ENCODE measurements at regions not wholly inside any gene's neighbourhood (a gene's known extent, or its start where the extent isn't known, plus 50 kb on each side); places are given as distances from the start of the nearest gene placed in this dataset.

DNA sequence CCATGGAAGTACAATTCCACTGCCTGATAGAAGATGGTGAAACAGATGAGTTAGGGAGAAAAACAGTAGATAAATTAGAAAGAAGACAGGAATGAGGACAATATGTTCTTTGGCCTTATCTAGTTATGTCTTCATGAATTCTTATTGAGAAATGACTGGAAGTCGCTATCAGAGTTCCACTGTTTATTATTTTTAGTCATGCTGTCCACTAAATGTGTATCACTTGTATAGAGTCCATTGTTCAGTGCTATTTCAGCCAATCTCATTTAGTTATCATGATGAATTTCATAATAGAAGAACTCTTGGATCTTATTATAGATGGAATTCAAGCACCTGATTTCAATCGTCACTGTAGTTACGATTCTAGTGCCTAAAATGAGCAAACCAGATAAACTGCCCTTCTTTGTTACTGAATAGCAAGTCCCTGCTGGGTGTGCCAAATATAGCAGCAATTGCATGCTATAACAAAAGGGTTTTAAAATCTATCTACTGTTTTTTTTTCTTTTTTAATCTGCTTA is 177.7 kb upstream of the COL1A2 start:
- in situ Hi-C loops (cut with MboI), result no loop called here

DNA sequence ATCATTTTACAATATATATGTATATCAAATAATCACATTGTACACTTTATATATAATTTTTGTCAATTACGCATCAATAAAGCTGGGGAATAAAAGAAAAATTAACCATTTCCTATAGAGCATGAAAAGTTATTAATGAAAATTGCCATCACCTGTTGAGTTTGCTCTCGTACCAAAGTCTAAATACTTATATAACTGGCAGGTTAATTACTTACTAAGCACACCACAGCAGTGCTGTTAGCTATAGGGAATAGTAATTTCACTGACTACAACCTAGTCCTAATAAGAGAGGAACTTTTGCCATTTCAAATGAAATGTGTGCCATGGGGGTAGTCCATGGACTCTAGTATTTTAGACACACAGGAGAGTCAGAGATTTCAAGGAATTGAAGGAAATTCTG is 176.9 kb upstream of the COL1A2 start:
- POLR2A ChIA-PET, result no interaction called here
- Histone ChIP-seq H2AFZ (ENCODE audit: low read depth, low read length) (no peak overlapping the region), H3K4me2 (ENCODE audit: insufficient read depth, low read length) (no peak overlapping the region), H3K79me2 (ENCODE audit: control insufficient read depth, insufficient read depth, low read length) (no peaks in the 10 kb centered on the region), H4K20me1 (replicated peaks; ENCODE audit: control insufficient read depth, insufficient read depth, low read length) (no peaks in the 10 kb centered on the region), H3K4me3 (no peak overlapping the region), H3K9ac (ENCODE audit: insufficient read depth in 1 of 2, low read depth in 2 of 2, low read length in 2 of 2) (no peak overlapping the region), H3K36me3 (ENCODE audit: control insufficient read depth, insufficient read depth, low read length) (no peaks in the 10 kb centered on the region), H3K27me3 (ENCODE audit: control insufficient read depth in 2 of 2, insufficient read depth in 2 of 2, low read length in 2 of 2) (no peaks in the 10 kb centered on the region), H3K4me1 (replicated peaks in 1 of 2; ENCODE audit: control insufficient read depth in 2 of 2, insufficient read depth in 2 of 2, low read length in 2 of 2) (no peaks in the 10 kb centered on the region), H3K9me1 (ENCODE audit: control insufficient read depth, insufficient read depth, low read length) (no peaks in the 10 kb centered on the region), H3K27ac (ENCODE audit: extremely low read depth, low read depth, low read length) (no peak overlapping the region), H3K9me3 (replicated peaks; ENCODE audit: control insufficient read depth, insufficient read depth, low read depth, low read length) (no peaks in the 10 kb centered on the region)
- ATAC-seq, result no peak
- intact Hi-C loops (cut with micrococcal nuclease) (no loop called here), in situ Hi-C loops (cut with MboI) (no loop called here)
- 4% methylated on average over 2 of the region's 2 CpGs for WGBS (ENCODE audit: insufficient coverage, low coverage, missing lambda C conversion rate)
- CTCF ChIA-PET (ENCODE audit: low intra/inter-chr PET ratio), result no interaction called here
- no peak for DNase-seq (ENCODE audit: extremely low read depth in 1 of 4, low spot score in 3 of 4)
- no peak for FAIRE-seq
- no TSS peak for BruUV-seq (replicated peaks)
- no peak for TF ChIP-seq RAD51 (IDR thresholded peaks at IDR 0.05; ENCODE audit: borderline replicate concordance, low read depth)
- TF ChIP-seq ETV5 (CRISPR knock-in tag; IDR thresholded peaks at IDR 0.05; ENCODE audit: low read depth), result no peak
- TF ChIP-seq NR2C2 (CRISPR knock-in tag; IDR thresholded peaks at IDR 0.05), result no peak
- no peak for TF ChIP-seq NR2C2 (tag; IDR thresholded peaks at IDR 0.05)
- no peak for TF ChIP-seq CHCHD3 (CRISPR knock-in tag; IDR thresholded peaks at IDR 0.05)
- TF ChIP-seq NCOA4 (IDR thresholded peaks at IDR 0.05; ENCODE audit: partially characterized antibody), result no peak
- TF ChIP-seq, protein P1, sequence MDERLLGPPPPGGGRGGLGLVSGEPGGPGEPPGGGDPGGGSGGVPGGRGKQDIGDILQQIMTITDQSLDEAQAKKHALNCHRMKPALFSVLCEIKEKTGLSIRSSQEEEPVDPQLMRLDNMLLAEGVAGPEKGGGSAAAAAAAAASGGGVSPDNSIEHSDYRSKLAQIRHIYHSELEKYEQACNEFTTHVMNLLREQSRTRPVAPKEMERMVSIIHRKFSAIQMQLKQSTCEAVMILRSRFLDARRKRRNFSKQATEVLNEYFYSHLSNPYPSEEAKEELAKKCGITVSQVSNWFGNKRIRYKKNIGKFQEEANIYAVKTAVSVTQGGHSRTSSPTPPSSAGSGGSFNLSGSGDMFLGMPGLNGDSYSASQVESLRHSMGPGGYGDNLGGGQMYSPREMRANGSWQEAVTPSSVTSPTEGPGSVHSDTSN (CRISPR knock-in tag; IDR thresholded peaks at IDR 0.05; ENCODE audit: low read depth), result no peak
- TF ChIP-seq, protein P1 (tag; conservative IDR thresholded peaks at IDR 0.05; ENCODE audit: low read depth), result no peak
- TF ChIP-seq ZBTB17 (CRISPR knock-in tag; IDR thresholded peaks at IDR 0.05), result no peak
- TF ChIP-seq ZNF316 (IDR thresholded peaks at IDR 0.05), result no peak
- no peak for TF ChIP-seq NR4A1 (CRISPR knock-in tag; IDR thresholded peaks at IDR 0.05)
- no peak for TF ChIP-seq NR4A1 (tag; IDR thresholded peaks at IDR 0.05)
- TF ChIP-seq, protein P2, sequence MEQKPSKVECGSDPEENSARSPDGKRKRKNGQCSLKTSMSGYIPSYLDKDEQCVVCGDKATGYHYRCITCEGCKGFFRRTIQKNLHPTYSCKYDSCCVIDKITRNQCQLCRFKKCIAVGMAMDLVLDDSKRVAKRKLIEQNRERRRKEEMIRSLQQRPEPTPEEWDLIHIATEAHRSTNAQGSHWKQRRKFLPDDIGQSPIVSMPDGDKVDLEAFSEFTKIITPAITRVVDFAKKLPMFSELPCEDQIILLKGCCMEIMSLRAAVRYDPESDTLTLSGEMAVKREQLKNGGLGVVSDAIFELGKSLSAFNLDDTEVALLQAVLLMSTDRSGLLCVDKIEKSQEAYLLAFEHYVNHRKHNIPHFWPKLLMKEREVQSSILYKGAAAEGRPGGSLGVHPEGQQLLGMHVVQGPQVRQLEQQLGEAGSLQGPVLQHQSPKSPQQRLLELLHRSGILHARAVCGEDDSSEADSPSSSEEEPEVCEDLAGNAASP (IDR thresholded peaks at IDR 0.05), result no peak
- no peak for TF ChIP-seq DDX20 (tag; IDR thresholded peaks at IDR 0.05; ENCODE audit: low read depth)

More for the DNA sequence above, 177.7 kb upstream of the COL1A2 start:
- POLR2A ChIA-PET, result no interaction called here
- Histone ChIP-seq H3K4me2 (ENCODE audit: insufficient read depth, low read length) (no peak overlapping the region), H4K20me1 (replicated peaks; ENCODE audit: control insufficient read depth, insufficient read depth, low read length) (no peaks in the 10 kb centered on the region), H3K4me3 (no peak overlapping the region), H3K36me3 (ENCODE audit: control insufficient read depth, insufficient read depth, low read length) (no peaks in the 10 kb centered on the region), H3K9me1 (ENCODE audit: control insufficient read depth, insufficient read depth, low read length) (no peaks in the 10 kb centered on the region), H3K79me2 (ENCODE audit: control insufficient read depth, insufficient read depth, low read length) (no peaks in the 10 kb centered on the region), H3K9me3 (replicated peaks; ENCODE audit: control insufficient read depth, insufficient read depth, low read depth, low read length) (no peaks in the 10 kb centered on the region), H2AFZ (ENCODE audit: low read depth, low read length) (no peak overlapping the region), H3K4me1 (replicated peaks in 1 of 2; ENCODE audit: control insufficient read depth in 2 of 2, insufficient read depth in 2 of 2, low read length in 2 of 2) (no peaks in the 10 kb centered on the region), H3K27ac (ENCODE audit: extremely low read depth, low read depth, low read length) (no peak overlapping the region), H3K9ac (ENCODE audit: insufficient read depth in 1 of 2, low read depth in 2 of 2, low read length in 2 of 2) (no peak overlapping the region), H3K27me3 (ENCODE audit: control insufficient read depth in 2 of 2, insufficient read depth in 2 of 2, low read length in 2 of 2) (no peaks in the 10 kb centered on the region)
- DNase-seq (ENCODE audit: extremely low read depth in 1 of 4, low spot score in 3 of 4) (no peak), ATAC-seq (no peak), FAIRE-seq (peak; percentile 11)
- 1% methylated on average over 3 of the region's 3 CpGs for WGBS (ENCODE audit: insufficient coverage, low coverage, missing lambda C conversion rate)
- TF ChIP-seq HSF4 (CRISPR knock-in tag; IDR thresholded peaks at IDR 0.05; ENCODE audit: borderline replicate concordance) (no peak), EP300 (IDR thresholded peaks at IDR 0.05; ENCODE audit: low read length) (no peak), GTF2A2 (tag; IDR thresholded peaks at IDR 0.05) (no peak), ZNF764 (CRISPR knock-in tag; IDR thresholded peaks at IDR 0.05; ENCODE audit: low read depth) (no peak)
- no TSS peak for BruUV-seq (replicated peaks)
- CTCF ChIA-PET (ENCODE audit: low intra/inter-chr PET ratio), result no interaction called here
- intact Hi-C loops (cut with micrococcal nuclease), result no loop called here
